Endothelial cell of umbilical vein (primary cell): ENCODE measurements at regions not wholly inside any gene's neighbourhood (a gene's known extent, or its start where the extent isn't known, plus 50 kb on each side); places are given as distances from the start of the nearest gene placed in this dataset.

Experiments used
- BruUV-seq: library from RNA; stranded (reverse); fragments of 400-500 nt; replicated peaks from 2 replicates; lab custom pipeline; 2021; lab: Mats Ljungman, UMichigan
- CTCF ChIA-PET: fragments of 300-600, 350-600 bp; sonication (Branson Sonifier 250); formaldehyde crosslinking; loops from one replicate; lab custom pipeline; 2021; ENCODE audit warnings: antibody characterized with exemption, inconsistent platforms; lab: Charles Lee
- POLR2A ChIA-PET: fragments of 300-600, 350-600 bp; sonication (Branson Sonifier 250); formaldehyde crosslinking; loops from one replicate; lab custom pipeline; 2021; ENCODE audit warnings: antibody characterized with exemption, inconsistent platforms; lab: Charles Lee
- DNase-seq: peaks from one replicate; pipeline ENCODE4 v3.0.0-alpha.2; 2011; ENCODE audit warnings: low read depth, low spot score
- FAIRE-seq: peaks from 2 replicates; lab custom pipeline; 2011; peaks lifted over from hg19 to GRCh38; lab: Jason Lieb, UNC
- H2AFZ ChIP-seq: 2 replicates; pipeline ENCODE4 v1.6.0; 2012; ENCODE audit warnings: low read depth, low read length, control low read depth, inconsistent platforms
- H3K27ac ChIP-seq: 2 replicates; pipeline ENCODE4 v1.5.1; 2011; ENCODE audit warnings: low read depth, mild to moderate bottlenecking, control low read depth, low read length, moderate library complexity; ENCODE audit not compliant: insufficient read depth
- H3K27me3 ChIP-seq, 2 experiments: 2 replicates each; pipeline versions ENCODE4 v1.6.0 to v1.6.1; 2011; ENCODE audit warnings: low read length in 2 of 2, mixed read lengths in 1 of 2; ENCODE audit not compliant: control insufficient read depth in 2 of 2, insufficient read depth in 2 of 2
- H3K36me3 ChIP-seq, 2 experiments: 2 replicates in 1 of 2; 3 replicates in 1 of 2; pipeline ENCODE4 v1.5.1; 2011; ENCODE audit warnings: low read length in 2 of 2, mild to moderate bottlenecking in 1 of 2, moderate library complexity in 1 of 2; ENCODE audit not compliant: control insufficient read depth in 2 of 2, insufficient read depth in 2 of 2; ENCODE audit errors: extremely low read depth in 1 of 2
- H3K4me1 ChIP-seq: 3 replicates; pipeline ENCODE4 v1.5.1; 2011; ENCODE audit warnings: mild to moderate bottlenecking, low read length; ENCODE audit not compliant: control insufficient read depth, insufficient read depth; ENCODE audit errors: extremely low read depth
- H3K4me2 ChIP-seq: 2 replicates; pipeline ENCODE4 v1.6.1; 2011; ENCODE audit warnings: low read length, control low read depth, mixed read lengths; ENCODE audit not compliant: insufficient read depth
- H3K4me3 ChIP-seq, 3 experiments: fragments of 200-600 bp in 1 of 3; sonication (generic), shearing (Covaris generic) in 1 of 3; replicated peaks in 1 of 3; 2 replicates each; pipeline ENCODE4 v1.5.1; 2011 to 2016; ENCODE audit warnings: control low read depth in 3 of 3, low read length in 3 of 3, mild to moderate bottlenecking in 2 of 3, inconsistent platforms in 1 of 3, low read depth in 1 of 3, moderate library complexity in 1 of 3; ENCODE audit not compliant: insufficient read depth in 1 of 3
- H3K79me2 ChIP-seq: 2 replicates; pipeline ENCODE4 v1.6.0; 2012; ENCODE audit warnings: low read length, inconsistent platforms; ENCODE audit not compliant: control insufficient read depth, insufficient read depth
- H3K9ac ChIP-seq: replicated peaks from 2 replicates; pipeline ENCODE3; 2011; ENCODE audit warnings: low read length, control low read depth; ENCODE audit not compliant: insufficient read depth; ENCODE audit errors: extremely low read depth
- H3K9me1 ChIP-seq: replicated peaks from 3 replicates; pipeline ENCODE4 v1.6.0; 2011; ENCODE audit warnings: mild to moderate bottlenecking, low read length; ENCODE audit not compliant: control insufficient read depth, insufficient read depth; ENCODE audit errors: extremely low read depth
- H3K9me3 ChIP-seq: replicated peaks from 2 replicates; pipeline ENCODE4 v1.5.1; 2012; ENCODE audit warnings: low read length, inconsistent platforms; ENCODE audit not compliant: control insufficient read depth, insufficient read depth
- H4K20me1 ChIP-seq: replicated peaks from 2 replicates; pipeline ENCODE3; 2011; ENCODE audit warnings: mild to moderate bottlenecking, low read length; ENCODE audit not compliant: control insufficient read depth, insufficient read depth; ENCODE audit errors: extremely low read depth
- CTCF ChIP-seq, 2 donors: IDR thresholded peaks; 1 replicate in 1 of 2; 2 replicates in 1 of 2; pipeline ENCODE4 v1.5.1; 2011; ENCODE audit warnings: low read length in 2 of 2, mild to moderate bottlenecking in 2 of 2, moderate library complexity in 2 of 2, control low read depth in 1 of 2, inconsistent platforms in 1 of 2, low read depth in 1 of 2; ENCODE audit not compliant: insufficient read depth in 1 of 2; ENCODE audit errors: extremely low read depth in 1 of 2
- EZH2 ChIP-seq: IDR thresholded peaks from 2 replicates; pipeline ENCODE4 v1.6.1; 2012; ENCODE audit warnings: borderline replicate concordance, low read depth, mild to moderate bottlenecking, moderate library complexity, low read length, inconsistent platforms; ENCODE audit not compliant: severe bottlenecking
- FOS ChIP-seq: IDR thresholded peaks from 2 replicates; pipeline ENCODE4 v1.6.1; 2011; ENCODE audit warnings: mild to moderate bottlenecking, low read length, moderate library complexity, borderline replicate concordance; ENCODE audit not compliant: insufficient read depth
- GATA2 ChIP-seq: IDR thresholded peaks from 2 replicates; pipeline ENCODE4 v1.7.0; 2011; ENCODE audit warnings: low read depth, mild to moderate bottlenecking, moderate library complexity, mixed read lengths, low read length; ENCODE audit not compliant: insufficient read length, insufficient read depth
- JUN ChIP-seq: IDR thresholded peaks from 2 replicates; pipeline ENCODE4 v1.6.1; 2011; ENCODE audit warnings: borderline replicate concordance, low read depth; ENCODE audit not compliant: insufficient read length, insufficient read depth
- MYC ChIP-seq: IDR thresholded peaks from one replicate; pipeline ENCODE4 v1.6.1; 2011; ENCODE audit warnings: mild to moderate bottlenecking, low read depth, low read length
- POLR2A ChIP-seq: IDR thresholded peaks from 2 replicates; pipeline ENCODE4 v1.6.1; 2012; ENCODE audit warnings: low read depth, mild to moderate bottlenecking, control low read depth, low read length
- POLR2AphosphoS5 ChIP-seq: IDR thresholded peaks from 2 replicates; pipeline ENCODE4 v1.6.1; 2012; ENCODE audit warnings: low read depth, mild to moderate bottlenecking, control low read depth, low read length, moderate library complexity; ENCODE audit not compliant: insufficient read depth
- dilution Hi-C: fragments of 300-500 bp; cut with MboI; formaldehyde crosslinking; loops from one replicate; pipeline ENCODE4 v1.15.0; 2019; ENCODE audit warnings: low sequenced_read_pairs; ENCODE audit not compliant: extremely low pct_ligation_motif_present
- intact Hi-C: fragments of 100-400 bp; cut with micrococcal nuclease; formaldehyde crosslinking; loops from one replicate; pipeline ENCODE4 v1.10.0; 2022
- TF ChIP-seq, protein P1 (sequence below): IDR thresholded peaks from 2 replicates; pipeline ENCODE4 v1.6.1; 2011; ENCODE audit not compliant: insufficient read depth, insufficient read length

- intact Hi-C loops: no loop called here
- ChIA-PET POLR2A (no interaction called here), CTCF (no interaction called here)
- FAIRE-seq: no peak
- H3K9me1 ChIP-seq: no peaks in the 10 kb centered on the region
- no peak overlapping the region for H3K27ac ChIP-seq
- no peak overlapping the region for H3K4me3 ChIP-seq
- H3K79me2 ChIP-seq: no peaks in the 10 kb centered on the region
- TF ChIP-seq FOS (no peak), EZH2 (no peak), POLR2AphosphoS5 (no peak), GATA2 (no peak), POLR2A (no peak), MYC (no peak), JUN (no peak), CTCF (IDR thresholded peaks at IDR 0.05; ENCODE audit: extremely low read depth in 1 of 2, insufficient read depth in 1 of 2, low read depth in 1 of 2, low read length in 2 of 2) (no peak)
- TF ChIP-seq, protein P1, sequence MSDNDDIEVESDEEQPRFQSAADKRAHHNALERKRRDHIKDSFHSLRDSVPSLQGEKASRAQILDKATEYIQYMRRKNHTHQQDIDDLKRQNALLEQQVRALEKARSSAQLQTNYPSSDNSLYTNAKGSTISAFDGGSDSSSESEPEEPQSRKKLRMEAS: no peak
- H2AFZ ChIP-seq: no peak overlapping the region
- H3K27me3 ChIP-seq: no peaks in the 10 kb centered on the region
- DNase-seq: no peak
- H3K4me2 ChIP-seq: no peak overlapping the region
- no peaks in the 10 kb centered on the region for H4K20me1 ChIP-seq
- no peaks in the 10 kb centered on the region for H3K9me3 ChIP-seq
- H3K4me1 ChIP-seq: no peaks in the 10 kb centered on the region
- BruUV-seq: no TSS peak
- H3K9ac ChIP-seq: no peak overlapping the region
- no peaks in the 10 kb centered on the region for H3K36me3 ChIP-seq
- dilution Hi-C loops: no loop called here
These were observed 170.5 kb downstream of the TFAP2B start for GRCh38 chr6:50989123-50989522.
